ENCODE measurements at regions not wholly inside any gene's neighbourhood (a gene's known extent, or its start where the extent isn't known, plus 50 kb on each side); places are given as distances from the start of the nearest gene placed in this dataset.
A peak's percentile ranks its signal among the peaks of the same experiment; 100 is the strongest.

- no peaks in the 10 kb centered on the region for H3K79me2 ChIP-seq (ENCODE audit: insufficient read depth, low read length)
- peak overlapping the region; percentile 73 for H3K4me2 ChIP-seq (ENCODE audit: insufficient read depth, low read length)
- peak overlapping the region; percentile 4 to 61; a peak in 2 of 4 replicates for H3K4me3 ChIP-seq (ENCODE audit: low read depth in 1 of 2, low read length in 2 of 2)
- no peaks in the 10 kb centered on the region for H3K9me3 ChIP-seq (ENCODE audit: insufficient read depth, low read length, severe bottlenecking)
- peak overlapping the region; percentile 57; the same call in 1 of the 2 replicates for H3K27ac ChIP-seq (ENCODE audit: low read length)
- ATAC-seq (ENCODE audit: insufficient read depth, low read depth), result peak; percentile 94
- no peaks in the 10 kb centered on the region for H3K27me3 ChIP-seq (ENCODE audit: insufficient read depth, low read length, poor library complexity)
- no peak for TF ChIP-seq EZH2 (IDR thresholded peaks at IDR 0.05; ENCODE audit: borderline replicate concordance, low read depth, low read length, severe bottlenecking)
- TF ChIP-seq, protein P1, sequence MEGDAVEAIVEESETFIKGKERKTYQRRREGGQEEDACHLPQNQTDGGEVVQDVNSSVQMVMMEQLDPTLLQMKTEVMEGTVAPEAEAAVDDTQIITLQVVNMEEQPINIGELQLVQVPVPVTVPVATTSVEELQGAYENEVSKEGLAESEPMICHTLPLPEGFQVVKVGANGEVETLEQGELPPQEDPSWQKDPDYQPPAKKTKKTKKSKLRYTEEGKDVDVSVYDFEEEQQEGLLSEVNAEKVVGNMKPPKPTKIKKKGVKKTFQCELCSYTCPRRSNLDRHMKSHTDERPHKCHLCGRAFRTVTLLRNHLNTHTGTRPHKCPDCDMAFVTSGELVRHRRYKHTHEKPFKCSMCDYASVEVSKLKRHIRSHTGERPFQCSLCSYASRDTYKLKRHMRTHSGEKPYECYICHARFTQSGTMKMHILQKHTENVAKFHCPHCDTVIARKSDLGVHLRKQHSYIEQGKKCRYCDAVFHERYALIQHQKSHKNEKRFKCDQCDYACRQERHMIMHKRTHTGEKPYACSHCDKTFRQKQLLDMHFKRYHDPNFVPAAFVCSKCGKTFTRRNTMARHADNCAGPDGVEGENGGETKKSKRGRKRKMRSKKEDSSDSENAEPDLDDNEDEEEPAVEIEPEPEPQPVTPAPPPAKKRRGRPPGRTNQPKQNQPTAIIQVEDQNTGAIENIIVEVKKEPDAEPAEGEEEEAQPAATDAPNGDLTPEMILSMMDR (IDR thresholded peaks at IDR 0.05; ENCODE audit: borderline replicate concordance, extremely low read depth, low read length, poor library complexity, severe bottlenecking), result peak; percentile 83
- peak; percentile 71 for DNase-seq
- H2AFZ ChIP-seq (ENCODE audit: low read depth, low read length), result peak overlapping the region; percentile 85
- peak overlapping the region; percentile 51 for H3K9ac ChIP-seq (ENCODE audit: low read depth, low read length)
- H3K4me1 ChIP-seq (ENCODE audit: insufficient read depth, low read length), result peaks cover 8% of the 10 kb centered on the region
- no peaks in the 10 kb centered on the region for H4K20me1 ChIP-seq (ENCODE audit: insufficient read depth, low read length)
- H3K36me3 ChIP-seq (ENCODE audit: insufficient read depth, low read length), result no peaks in the 10 kb centered on the region
Observed at GRCh38 chr3:117997201-117998049, 1037.2 kb downstream of the IGSF11 start.

- Histone ChIP-seq H4K20me1 (ENCODE audit: insufficient read depth, low read length) (no peaks in the 10 kb centered on the region), H3K79me2 (ENCODE audit: insufficient read depth, low read length) (no peaks in the 10 kb centered on the region), H3K27me3 (ENCODE audit: insufficient read depth, low read length, poor library complexity) (no peaks in the 10 kb centered on the region), H2AFZ (ENCODE audit: low read depth, low read length) (no peak overlapping the region), H3K9ac (ENCODE audit: low read depth, low read length) (no peak overlapping the region), H3K27ac (ENCODE audit: low read length) (no peak overlapping the region), H3K9me3 (ENCODE audit: insufficient read depth, low read length, severe bottlenecking) (no peaks in the 10 kb centered on the region), H3K4me2 (ENCODE audit: insufficient read depth, low read length) (no peak overlapping the region), H3K4me1 (ENCODE audit: insufficient read depth, low read length) (peaks cover 8% of the 10 kb centered on the region), H3K4me3 (ENCODE audit: low read depth in 1 of 2, low read length in 2 of 2) (no peak overlapping the region), H3K36me3 (ENCODE audit: insufficient read depth, low read length) (no peaks in the 10 kb centered on the region)
- no peak for TF ChIP-seq EZH2 (IDR thresholded peaks at IDR 0.05; ENCODE audit: borderline replicate concordance, low read depth, low read length, severe bottlenecking)
- TF ChIP-seq, protein P1 (IDR thresholded peaks at IDR 0.05; ENCODE audit: borderline replicate concordance, extremely low read depth, low read length, poor library complexity, severe bottlenecking), result no peak
- DNase-seq (no peak), ATAC-seq (ENCODE audit: insufficient read depth, low read depth) (no peak)
Observed at GRCh38 chr3:117998071-117998470, 1036.6 kb downstream of the IGSF11 start.

DNA sequence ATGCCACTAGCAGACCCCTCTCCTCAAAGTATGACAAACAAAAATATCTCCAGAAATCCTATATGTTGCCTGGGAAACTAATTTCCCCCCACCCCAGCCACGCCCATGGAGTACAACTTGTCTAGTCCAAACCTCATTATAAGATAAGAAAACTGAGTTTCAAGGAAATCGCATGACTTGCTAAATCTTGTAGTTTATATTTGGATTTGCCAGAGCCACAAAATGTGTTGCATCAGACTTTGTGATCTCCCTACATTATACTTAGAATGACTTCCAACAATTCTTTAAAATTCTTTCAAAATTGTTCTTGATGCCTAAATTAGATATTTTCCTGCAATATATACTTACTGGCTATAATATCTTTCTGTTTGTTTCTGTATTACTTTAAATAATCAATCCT is 1034.4 kb downstream of the IGSF11 start:
- no peak for ATAC-seq (ENCODE audit: insufficient read depth, low read depth)

DNA sequence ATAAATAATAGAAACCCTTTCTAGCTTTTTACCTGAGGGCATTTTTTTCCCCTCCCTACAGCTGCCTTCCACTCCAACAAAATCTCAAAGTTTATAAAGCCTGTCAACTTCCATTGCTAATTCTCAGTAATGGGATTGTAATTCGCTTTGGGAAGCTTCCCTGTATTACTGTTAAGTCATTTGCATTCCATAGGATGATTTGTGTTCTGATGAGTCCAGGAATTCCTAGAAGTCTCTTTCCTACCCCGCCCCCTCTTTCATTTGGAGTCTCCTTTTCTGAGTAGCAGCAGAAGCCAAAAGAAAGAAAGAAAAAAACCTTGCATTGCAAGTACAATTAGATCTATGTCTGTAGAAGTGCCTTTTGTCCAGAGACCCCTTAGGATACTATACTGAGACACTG is 1033.3 kb downstream of the IGSF11 start:
- Histone ChIP-seq H3K4me1 (ENCODE audit: insufficient read depth, low read length) (peaks cover 8% of the 10 kb centered on the region), H3K27me3 (ENCODE audit: insufficient read depth, low read length, poor library complexity) (no peaks in the 10 kb centered on the region), H3K4me3 (ENCODE audit: low read depth in 1 of 2, low read length in 2 of 2) (no peak overlapping the region), H2AFZ (ENCODE audit: low read depth, low read length) (no peak overlapping the region), H3K4me2 (ENCODE audit: insufficient read depth, low read length) (no peak overlapping the region), H3K27ac (ENCODE audit: low read length) (no peak overlapping the region), H3K9me3 (ENCODE audit: insufficient read depth, low read length, severe bottlenecking) (no peaks in the 10 kb centered on the region), H3K36me3 (ENCODE audit: insufficient read depth, low read length) (no peaks in the 10 kb centered on the region), H4K20me1 (ENCODE audit: insufficient read depth, low read length) (no peaks in the 10 kb centered on the region), H3K9ac (ENCODE audit: low read depth, low read length) (no peak overlapping the region), H3K79me2 (ENCODE audit: insufficient read depth, low read length) (no peaks in the 10 kb centered on the region)
- no peak for DNase-seq
- ATAC-seq (ENCODE audit: insufficient read depth, low read depth), result no peak
- no peak for TF ChIP-seq EZH2 (IDR thresholded peaks at IDR 0.05; ENCODE audit: borderline replicate concordance, low read depth, low read length, severe bottlenecking)
- TF ChIP-seq, protein P1 (IDR thresholded peaks at IDR 0.05; ENCODE audit: borderline replicate concordance, extremely low read depth, low read length, poor library complexity, severe bottlenecking), result no peak

More for the DNA sequence above, 1034.4 kb downstream of the IGSF11 start:
- H3K36me3 ChIP-seq (ENCODE audit: insufficient read depth, low read length), result no peaks in the 10 kb centered on the region
- H3K4me3 ChIP-seq (ENCODE audit: low read depth in 1 of 2, low read length in 2 of 2), result no peak overlapping the region
- no peaks in the 10 kb centered on the region for H3K9me3 ChIP-seq (ENCODE audit: insufficient read depth, low read length, severe bottlenecking)
- no peak overlapping the region for H3K4me2 ChIP-seq (ENCODE audit: insufficient read depth, low read length)
- H3K27me3 ChIP-seq (ENCODE audit: insufficient read depth, low read length, poor library complexity), result no peaks in the 10 kb centered on the region
- DNase-seq, result no peak
- peaks cover 8% of the 10 kb centered on the region for H3K4me1 ChIP-seq (ENCODE audit: insufficient read depth, low read length)
- H3K27ac ChIP-seq (ENCODE audit: low read length), result no peak overlapping the region
- H3K79me2 ChIP-seq (ENCODE audit: insufficient read depth, low read length), result no peaks in the 10 kb centered on the region
- H4K20me1 ChIP-seq (ENCODE audit: insufficient read depth, low read length), result no peaks in the 10 kb centered on the region
- no peak for TF ChIP-seq EZH2 (IDR thresholded peaks at IDR 0.05; ENCODE audit: borderline replicate concordance, low read depth, low read length, severe bottlenecking)
- no peak overlapping the region for H3K9ac ChIP-seq (ENCODE audit: low read depth, low read length)
- no peak overlapping the region for H2AFZ ChIP-seq (ENCODE audit: low read depth, low read length)
